ENCODE measurements at regions not wholly inside any gene's neighbourhood (a gene's known extent, or its start where the extent isn't known, plus 50 kb on each side); places are given as distances from the start of the nearest gene placed in this dataset.

DNA sequence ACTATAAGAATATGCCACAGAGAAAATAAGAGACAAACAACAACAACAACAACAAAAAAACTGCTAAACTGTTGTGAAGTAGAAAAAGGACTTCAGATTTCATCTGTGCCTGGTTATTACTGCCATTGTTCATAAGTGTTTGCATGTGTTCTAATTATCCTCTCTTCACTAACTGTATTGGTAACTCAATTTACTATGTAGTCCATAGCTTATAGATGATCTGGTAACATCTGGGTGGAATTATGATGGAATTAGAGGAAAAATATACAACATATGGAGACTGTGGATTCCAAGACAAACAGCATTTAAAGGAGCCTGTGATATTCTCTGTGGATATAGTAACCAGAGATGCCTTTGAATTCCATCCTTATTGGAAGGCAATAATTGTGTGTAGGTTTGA lies 1891.5 kb upstream of the PIK3C3 start:
- DNase-seq (no peak), ATAC-seq (no peak)
- Mint-ChIP-seq H3K27me3 (no peaks in the 10 kb centered on the region), H3K4me3 (no peak overlapping the region), H3K9me3 (peaks cover 11 to 24% of the 10 kb centered on the region in 2 donors), H3K4me1 (no peaks in the 10 kb centered on the region), H3K27ac (no peak overlapping the region)

DNA sequence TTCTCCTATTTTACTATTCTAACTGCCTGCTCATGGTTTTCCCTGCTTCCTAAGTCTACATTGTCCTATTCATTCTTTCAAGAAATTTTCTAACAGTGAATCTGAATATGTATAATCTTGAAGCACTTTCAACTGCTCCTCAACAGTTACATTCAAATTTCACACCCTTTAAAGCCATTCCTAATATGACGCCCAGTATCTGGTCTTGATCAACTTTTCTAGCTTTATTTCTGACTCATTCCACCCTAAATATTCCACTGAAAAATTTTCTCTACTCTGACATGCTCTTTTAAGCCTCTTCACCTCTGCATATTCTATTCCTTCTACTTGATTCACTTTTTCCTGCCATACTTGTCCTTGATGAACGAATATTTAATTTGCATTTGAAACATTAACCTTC lies 1893.9 kb upstream of the PIK3C3 start:
- Mint-ChIP-seq H3K4me3 (no peak overlapping the region), H3K4me1 (no peaks in the 10 kb centered on the region), H3K27ac (no peak overlapping the region), H3K9me3 (peaks cover 14 to 16% of the 10 kb centered on the region in 2 donors), H3K27me3 (no peaks in the 10 kb centered on the region)
- ATAC-seq (no peak), DNase-seq (no peak)

GRCh38 chr18:40060562-40060961 lies 1894.5 kb upstream of the PIK3C3 start:
- H3K4me1 Mint-ChIP-seq = no peaks in the 10 kb centered on the region
- no peak overlapping the region for H3K27ac Mint-ChIP-seq
- H3K9me3 Mint-ChIP-seq = peaks cover 9 to 10% of the 10 kb centered on the region in 2 donors
- no peak for DNase-seq
- H3K27me3 Mint-ChIP-seq = no peaks in the 10 kb centered on the region
- ATAC-seq = no peak
- no peak overlapping the region for H3K4me3 Mint-ChIP-seq

- Mint-ChIP-seq H3K4me1 (no peaks in the 10 kb centered on the region), H3K27ac (no peak overlapping the region), H3K4me3 (no peak overlapping the region), H3K27me3 (no peaks in the 10 kb centered on the region), H3K9me3 (peaks cover 4 to 7% of the 10 kb centered on the region in 2 donors)
- no peak for DNase-seq
- ATAC-seq = no peak
Observed at GRCh38 chr18:40058811-40059570, 1896.0 kb upstream of the PIK3C3 start.

GRCh38 chr18:40056079-40056692 lies 1898.8 kb upstream of the PIK3C3 start:
- Mint-ChIP-seq H3K27me3 (no peaks in the 10 kb centered on the region), H3K9me3 (peaks cover 4 to 7% of the 10 kb centered on the region in 2 donors), H3K4me3 (no peak overlapping the region), H3K4me1 (no peaks in the 10 kb centered on the region), H3K27ac (no peak overlapping the region)
- ATAC-seq (no peak), DNase-seq (no peak)

DNA sequence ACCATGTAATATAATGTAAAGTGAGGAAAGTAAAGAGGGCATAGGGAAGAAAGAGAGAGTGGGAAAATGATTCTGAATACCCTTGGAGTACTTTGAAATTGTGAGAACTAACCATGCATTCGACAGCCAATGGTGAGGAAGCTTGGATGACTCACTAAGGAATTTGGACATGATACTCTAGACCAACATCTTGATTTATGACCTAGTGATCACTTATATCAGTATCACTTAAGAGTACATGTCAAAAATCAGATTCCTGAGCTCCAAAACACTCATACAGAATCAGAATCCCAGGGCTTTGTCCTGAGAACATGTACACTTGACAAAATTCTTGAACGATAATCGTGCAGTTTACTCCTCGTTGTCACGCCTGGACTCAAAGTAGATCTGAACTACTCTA lies 1899.8 kb upstream of the PIK3C3 start:
- ATAC-seq (no peak), DNase-seq (no peak)
- Mint-ChIP-seq H3K27me3 (no peaks in the 10 kb centered on the region), H3K4me3 (no peak overlapping the region), H3K4me1 (no peaks in the 10 kb centered on the region), H3K27ac (no peak overlapping the region), H3K9me3 (peaks cover 7% of the 10 kb centered on the region in 2 donors)

DNA sequence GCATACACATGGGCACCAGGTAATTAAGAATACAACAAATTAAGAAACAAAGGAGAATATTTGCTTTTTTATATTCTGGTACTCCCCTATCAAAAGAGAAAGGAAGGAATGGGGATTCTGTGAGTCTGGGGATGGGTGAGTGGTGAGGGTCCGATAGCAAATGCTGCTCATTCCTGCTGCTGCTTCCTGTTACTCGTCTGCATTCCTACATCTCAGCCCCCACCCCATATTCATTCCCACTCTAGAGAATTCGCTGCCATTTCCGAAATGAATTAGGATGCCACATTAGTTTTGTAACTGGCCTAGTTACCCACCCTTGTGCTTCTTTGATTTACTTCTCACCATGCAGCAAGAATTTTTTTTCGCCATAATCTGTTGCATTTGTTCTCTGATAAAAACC lies 1905.3 kb upstream of the PIK3C3 start:
- ATAC-seq (no peak), DNase-seq (no peak)
- Mint-ChIP-seq H3K27ac (no peak overlapping the region), H3K4me3 (no peak overlapping the region), H3K27me3 (no peaks in the 10 kb centered on the region), H3K4me1 (no peaks in the 10 kb centered on the region), H3K9me3 (peaks cover 14 to 16% of the 10 kb centered on the region in 2 donors)

DNA sequence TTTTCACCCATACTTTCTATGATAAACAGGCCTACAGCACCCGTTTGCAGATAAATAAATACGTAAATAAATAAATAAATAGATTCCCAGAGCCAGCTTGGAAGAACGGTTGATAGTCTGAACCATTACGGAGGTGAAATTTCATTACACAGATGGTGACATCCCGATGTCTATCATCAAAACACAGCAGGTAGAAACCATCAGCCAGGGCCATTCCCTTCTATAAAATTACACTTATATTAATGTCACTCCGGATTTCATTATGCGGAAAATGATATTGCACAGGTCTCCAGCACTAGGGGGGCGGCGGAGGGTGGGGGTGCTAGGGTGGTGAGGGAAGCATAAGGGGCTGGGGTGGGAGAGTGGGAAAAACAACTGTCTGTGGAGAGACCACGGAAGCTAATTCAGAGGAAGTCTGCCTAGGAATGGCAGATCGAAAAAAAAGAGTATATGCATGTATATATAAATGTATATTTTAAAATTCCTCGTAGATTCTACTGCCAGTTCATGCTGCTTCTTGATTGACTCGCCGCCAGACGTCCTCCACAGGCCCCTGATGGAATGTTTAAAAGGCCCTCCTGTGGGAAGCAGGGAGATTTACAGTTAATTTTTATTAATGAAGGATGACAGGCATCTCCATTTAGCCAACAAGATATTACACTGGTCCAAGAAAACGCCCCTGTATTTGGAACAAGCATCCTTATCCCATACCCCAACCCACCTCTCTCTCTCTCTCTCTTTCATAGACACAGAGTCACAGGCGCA lies 1906.0 kb upstream of the PIK3C3 start:
- DNase-seq (no peak), ATAC-seq (no peak)
- Mint-ChIP-seq H3K27ac (no peak overlapping the region), H3K4me1 (no peaks in the 10 kb centered on the region), H3K4me3 (no peak overlapping the region), H3K9me3 (peaks cover 14 to 16% of the 10 kb centered on the region in 2 donors), H3K27me3 (no peaks in the 10 kb centered on the region)

DNA sequence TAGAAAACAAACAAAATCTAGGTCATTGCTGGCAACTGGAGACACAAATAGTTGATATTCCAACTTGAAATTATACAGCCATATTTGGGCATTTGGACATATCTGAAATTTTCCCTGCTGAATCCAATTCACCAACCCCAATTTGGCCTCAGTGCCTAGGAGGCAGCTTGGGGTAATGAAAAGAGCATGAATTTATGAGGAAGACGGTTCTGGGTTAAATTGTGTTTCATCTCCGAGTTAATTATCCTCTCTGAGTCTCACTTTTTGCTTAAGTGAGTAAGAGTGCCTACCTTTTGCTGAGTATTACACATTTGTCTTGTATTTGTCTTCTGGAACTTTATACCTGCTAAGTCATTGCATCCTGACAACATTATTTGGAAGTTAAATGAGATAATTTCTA lies 1906.8 kb upstream of the PIK3C3 start:
- H3K4me1 Mint-ChIP-seq = no peaks in the 10 kb centered on the region
- ATAC-seq (no peak), DNase-seq (no peak)
- no peak overlapping the region for H3K27ac Mint-ChIP-seq
- H3K27me3 Mint-ChIP-seq = no peaks in the 10 kb centered on the region
- no peak overlapping the region for H3K4me3 Mint-ChIP-seq
- H3K9me3 Mint-ChIP-seq = peaks cover 14 to 16% of the 10 kb centered on the region in 2 donors

DNA sequence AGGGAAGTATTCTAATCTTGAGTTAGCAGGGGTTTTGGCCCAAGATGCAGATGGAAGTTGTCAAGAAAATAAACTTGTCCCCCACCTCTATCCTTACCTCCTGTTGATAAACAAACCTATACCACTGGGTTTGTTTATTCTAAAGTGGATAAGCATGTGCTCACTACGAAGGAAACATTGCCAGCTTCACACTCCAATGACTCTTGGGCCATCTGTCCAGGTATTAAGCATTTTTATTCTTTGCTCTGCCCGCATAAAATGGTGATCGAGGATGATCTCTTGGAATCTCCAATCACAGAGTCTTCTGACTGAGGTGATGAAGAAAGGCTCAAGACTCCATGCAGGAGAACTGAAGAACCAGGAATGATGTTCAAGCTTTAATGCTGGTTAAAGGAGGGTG lies 1908.4 kb upstream of the PIK3C3 start:
- Mint-ChIP-seq H3K4me1 (no peaks in the 10 kb centered on the region), H3K9me3 (peaks cover 14 to 16% of the 10 kb centered on the region in 2 donors), H3K27me3 (no peaks in the 10 kb centered on the region), H3K27ac (no peak overlapping the region), H3K4me3 (no peak overlapping the region)
- DNase-seq = no peak
- ATAC-seq = no peak

- H3K27ac Mint-ChIP-seq = no peak overlapping the region
- peaks cover 13 to 14% of the 10 kb centered on the region in 2 donors for H3K9me3 Mint-ChIP-seq
- ATAC-seq (no peak), DNase-seq (no peak)
- no peak overlapping the region for H3K4me3 Mint-ChIP-seq
- no peaks in the 10 kb centered on the region for H3K27me3 Mint-ChIP-seq
- H3K4me1 Mint-ChIP-seq = no peaks in the 10 kb centered on the region
Observed at GRCh38 chr18:40041951-40042350, 1913.1 kb upstream of the PIK3C3 start.

DNA sequence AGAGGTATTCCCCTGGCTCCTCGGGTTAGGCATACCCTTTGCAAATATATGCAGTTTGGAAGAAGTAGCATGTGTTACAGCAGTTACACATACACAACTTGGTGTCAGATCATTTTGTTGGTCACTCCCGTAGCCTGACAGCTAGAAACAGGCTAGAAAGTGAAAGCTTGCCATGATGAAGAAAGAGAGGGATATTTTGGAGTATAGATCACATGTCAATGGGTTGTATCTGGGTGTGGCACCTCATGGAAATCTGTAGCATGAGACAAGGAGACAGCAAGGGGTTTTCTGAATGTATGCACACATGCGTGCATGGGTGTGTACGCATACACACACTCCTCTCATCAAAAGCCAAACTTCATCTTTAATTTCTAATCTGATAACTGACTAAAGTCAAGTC lies 1914.5 kb upstream of the PIK3C3 start:
- H3K27me3 Mint-ChIP-seq = no peaks in the 10 kb centered on the region

DNA sequence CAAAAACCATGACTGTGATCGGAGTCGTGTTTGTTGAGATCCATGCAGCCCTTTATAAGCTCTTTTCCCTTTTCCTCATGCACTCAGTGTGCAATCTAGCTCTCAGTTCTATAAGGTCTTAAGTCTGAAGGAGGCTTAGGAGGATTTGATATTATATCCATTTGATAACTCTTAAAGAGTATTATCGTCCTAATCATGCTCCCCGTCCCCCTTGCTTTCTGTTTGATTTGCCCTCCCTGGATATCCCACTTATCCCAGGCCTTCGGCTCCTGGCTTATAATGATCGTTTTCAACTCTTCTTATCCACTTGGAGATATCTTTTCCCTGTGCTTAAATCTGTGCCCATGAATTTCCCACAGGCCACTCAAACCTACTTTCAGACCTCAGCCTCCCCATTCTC lies 1917.7 kb upstream of the PIK3C3 start:
- Mint-ChIP-seq H3K27me3 (no peaks in the 10 kb centered on the region), H3K9me3 (peaks cover 0 to 5% of the 10 kb centered on the region in 2 donors), H3K4me1 (no peaks in the 10 kb centered on the region), H3K4me3 (no peak overlapping the region), H3K27ac (no peak overlapping the region)
- ATAC-seq (no peak), DNase-seq (no peak)

More for the DNA sequence above, 1914.5 kb upstream of the PIK3C3 start:
- ATAC-seq (no peak), DNase-seq (no peak)
- H3K4me3 Mint-ChIP-seq = no peak overlapping the region
- peaks cover 0 to 7% of the 10 kb centered on the region in 2 donors for H3K9me3 Mint-ChIP-seq
- no peaks in the 10 kb centered on the region for H3K4me1 Mint-ChIP-seq
- no peak overlapping the region for H3K27ac Mint-ChIP-seq

- no peak overlapping the region for H3K4me3 Mint-ChIP-seq
- ATAC-seq (no peak), DNase-seq (no peak)
- no peaks in the 10 kb centered on the region for H3K4me1 Mint-ChIP-seq
- no peaks in the 10 kb centered on the region for H3K27me3 Mint-ChIP-seq
- peaks cover 0 to 5% of the 10 kb centered on the region in 2 donors for H3K9me3 Mint-ChIP-seq
- no peak overlapping the region for H3K27ac Mint-ChIP-seq
Observed at GRCh38 chr18:40036861-40037260, 1918.2 kb upstream of the PIK3C3 start.

DNA sequence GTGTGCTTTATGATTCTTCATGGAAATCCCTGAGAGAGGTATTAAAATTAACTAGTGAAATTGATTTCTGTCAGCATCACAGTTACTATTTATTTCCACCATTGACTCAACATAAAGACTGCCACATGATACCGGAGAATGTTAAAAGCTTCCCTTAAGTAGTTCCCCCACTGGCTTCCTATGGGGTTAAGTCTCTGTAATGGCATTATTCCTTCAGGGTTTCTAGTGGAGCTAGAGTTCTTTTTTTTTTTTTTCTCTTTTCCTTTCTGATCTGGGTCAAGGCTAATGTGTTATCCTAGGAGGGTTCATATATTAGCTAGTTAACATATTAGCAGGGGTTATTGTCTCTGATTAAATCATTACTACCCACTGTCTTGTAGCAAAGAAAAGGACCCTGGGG lies 1919.1 kb upstream of the PIK3C3 start:
- Mint-ChIP-seq H3K27ac (no peak overlapping the region), H3K27me3 (no peaks in the 10 kb centered on the region), H3K9me3 (peaks cover 0 to 5% of the 10 kb centered on the region in 2 donors), H3K4me3 (no peak overlapping the region), H3K4me1 (no peaks in the 10 kb centered on the region)
- ATAC-seq (no peak), DNase-seq (no peak)

DNA sequence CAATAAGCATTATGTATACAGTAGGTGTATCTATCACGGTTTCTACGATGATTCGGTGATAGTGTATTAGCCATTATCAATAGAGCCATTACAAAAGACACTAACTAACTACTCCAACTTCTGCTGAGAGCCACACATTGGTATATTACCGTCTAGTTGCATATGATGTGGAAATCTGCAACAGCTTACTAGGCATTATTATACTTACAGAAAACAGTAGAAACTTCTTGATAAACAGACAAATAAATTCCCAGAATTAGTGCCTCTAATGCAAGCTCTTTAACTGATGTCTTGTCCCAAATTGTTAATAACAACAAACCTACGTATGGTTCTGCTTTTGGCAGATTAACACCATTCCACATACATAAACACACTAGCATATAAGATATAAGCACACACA lies 1923.0 kb upstream of the PIK3C3 start:
- Mint-ChIP-seq H3K4me3 (no peak overlapping the region), H3K27ac (no peak overlapping the region), H3K4me1 (no peaks in the 10 kb centered on the region), H3K27me3 (no peaks in the 10 kb centered on the region), H3K9me3 (no peaks in the 10 kb centered on the region)
- ATAC-seq (no peak), DNase-seq (no peak)
